Stimulated activated CD4-positive, alpha-beta T cell treated with anti-CD3 and anti-CD28 coated beads, Interleukin-4, amount 100 ng/mL, for 1 hour (primary cell): ENCODE measurements at regions not wholly inside any gene's neighbourhood (a gene's known extent, or its start where the extent isn't known, plus 50 kb on each side); places are given as distances from the start of the nearest gene placed in this dataset.
A peak's percentile ranks its signal among the peaks of the same experiment; 100 is the strongest.

ENCODE experiments used
- DNase-seq: peaks from one replicate; pipeline ENCODE4 v3.0.0-alpha.2; 2020

DNA sequence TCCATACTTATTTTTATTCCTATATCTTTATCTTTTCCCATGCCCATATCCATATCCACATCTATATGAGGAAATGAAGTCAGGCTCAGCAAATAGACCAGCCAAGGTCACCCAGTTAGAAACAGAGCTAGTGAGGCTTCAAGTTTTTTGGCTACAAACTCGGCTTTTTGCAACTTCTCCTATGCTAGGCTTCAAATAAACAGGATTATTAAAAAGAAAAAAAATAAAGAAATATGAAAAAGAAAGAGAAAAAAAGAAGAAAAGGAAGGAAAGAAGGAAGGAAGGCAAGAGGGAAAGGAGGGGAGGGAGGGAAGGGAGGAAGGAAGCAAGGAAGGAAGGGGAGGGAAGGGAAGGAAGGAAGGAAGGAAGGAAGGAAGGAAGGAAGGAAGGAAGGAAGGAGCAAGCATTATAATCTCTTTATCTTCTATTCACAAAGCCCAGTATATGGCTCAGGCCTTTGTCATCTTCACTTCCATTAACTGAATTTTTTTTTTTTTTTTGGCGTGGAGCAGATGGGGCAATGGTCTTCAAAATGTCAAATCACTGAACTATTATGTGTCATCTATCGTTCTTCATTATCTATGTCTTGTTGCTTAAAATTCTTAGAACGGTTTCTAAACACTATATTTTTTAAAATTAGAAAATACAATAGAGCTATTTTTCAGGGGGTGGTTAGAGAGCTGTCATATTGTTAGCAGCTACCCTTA, 418.2 kb downstream of the VRK1 start:
- DNase-seq: no peak

- DNase-seq: no peak
These were observed 420.1 kb downstream of the VRK1 start for GRCh38 chr14:97217111-97217885.

GRCh38 chr14:97218274-97218673, 421.1 kb downstream of the VRK1 start:
- no peak for DNase-seq

GRCh38 chr14:97218691-97219430, 421.7 kb downstream of the VRK1 start:
- DNase-seq: peak; percentile 34

DNA sequence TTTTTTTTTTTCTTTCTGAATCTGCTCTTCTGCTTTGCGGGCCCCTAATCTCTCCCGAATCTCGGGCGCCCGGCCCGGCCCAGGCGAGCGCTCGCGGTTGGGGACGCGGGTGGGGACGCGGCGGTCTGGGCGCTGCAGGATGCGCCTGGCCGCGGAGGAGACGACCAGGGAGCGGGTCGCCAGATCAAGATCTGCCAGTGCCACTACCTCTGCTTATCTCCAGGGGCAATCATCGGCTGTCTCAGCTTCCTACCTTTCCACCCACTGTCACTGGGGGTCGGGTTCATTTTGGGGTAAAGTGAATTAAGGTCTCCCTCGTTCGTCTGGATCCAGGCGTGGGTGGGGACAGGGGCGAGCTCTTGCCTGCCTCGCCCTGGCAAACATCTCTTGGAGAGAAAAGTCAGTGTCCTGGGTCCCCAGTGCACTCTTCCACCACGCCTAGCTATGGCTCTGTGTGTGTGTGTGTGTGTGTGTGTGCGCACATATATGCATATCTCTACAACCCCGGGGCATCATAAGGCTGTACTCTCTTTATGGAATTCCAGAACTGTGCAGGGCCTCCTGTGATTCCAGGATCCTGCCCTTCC, 422.3 kb downstream of the VRK1 start:
- peak; percentile 6 for DNase-seq

DNA sequence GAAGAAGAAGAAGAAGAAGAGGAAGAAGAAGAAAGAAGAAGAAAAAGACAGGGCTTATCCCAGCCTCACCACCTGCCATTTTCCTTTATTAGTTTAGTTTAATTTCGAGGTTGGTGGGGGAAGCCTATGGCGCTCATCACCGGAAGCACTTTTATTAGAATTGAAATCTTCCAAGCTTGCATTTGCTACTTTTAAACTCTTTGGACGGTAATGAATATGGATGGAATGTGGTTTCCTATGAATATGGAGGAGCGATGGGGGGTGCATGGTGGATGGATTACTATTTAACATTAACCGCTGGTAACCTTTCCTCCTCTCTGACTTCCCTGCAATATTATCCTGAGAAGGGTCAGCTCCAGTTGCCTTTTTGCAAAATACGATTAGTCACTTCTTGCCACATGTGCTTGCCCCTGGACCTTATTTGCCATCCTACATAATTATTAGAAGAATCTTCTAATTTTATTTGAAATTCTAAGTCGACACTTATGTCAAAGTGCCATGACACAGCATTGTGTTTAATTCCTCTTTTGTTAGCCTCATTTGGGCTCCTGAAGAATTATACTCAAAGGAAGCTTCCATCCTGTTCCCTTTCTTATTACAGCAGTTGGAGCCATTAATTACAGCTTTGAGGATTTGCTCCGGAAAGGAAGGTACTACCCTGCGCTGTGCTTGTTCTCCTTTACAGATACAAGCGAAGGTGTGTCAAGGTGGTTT, 424.5 kb downstream of the VRK1 start:
- DNase-seq: no peak

GRCh38 chr14:97224016-97224415, 426.8 kb downstream of the VRK1 start:
- no peak for DNase-seq

DNA sequence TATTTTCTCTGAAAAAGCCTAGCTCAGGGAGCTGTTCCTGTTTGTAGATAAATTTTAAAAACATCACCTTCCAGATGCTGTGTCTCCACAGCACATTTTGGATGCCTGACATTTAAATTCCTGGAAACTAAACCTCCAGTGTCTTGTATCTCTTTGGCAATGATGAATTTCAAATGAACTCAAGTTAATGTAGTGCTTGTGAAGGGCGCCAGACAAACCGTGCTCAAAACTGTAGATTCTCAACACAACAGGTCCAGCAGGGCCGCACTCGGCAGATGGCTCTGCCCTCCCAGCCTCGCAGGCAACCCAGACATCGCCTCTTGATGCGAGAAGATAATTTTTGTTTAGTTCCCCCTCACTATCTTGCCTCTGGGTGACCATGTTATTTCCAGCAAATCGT, 432.9 kb downstream of the VRK1 start:
- DNase-seq: no peak

- DNase-seq: no peak
These were observed 436.3 kb downstream of the VRK1 start for GRCh38 chr14:97233319-97233985.

DNA sequence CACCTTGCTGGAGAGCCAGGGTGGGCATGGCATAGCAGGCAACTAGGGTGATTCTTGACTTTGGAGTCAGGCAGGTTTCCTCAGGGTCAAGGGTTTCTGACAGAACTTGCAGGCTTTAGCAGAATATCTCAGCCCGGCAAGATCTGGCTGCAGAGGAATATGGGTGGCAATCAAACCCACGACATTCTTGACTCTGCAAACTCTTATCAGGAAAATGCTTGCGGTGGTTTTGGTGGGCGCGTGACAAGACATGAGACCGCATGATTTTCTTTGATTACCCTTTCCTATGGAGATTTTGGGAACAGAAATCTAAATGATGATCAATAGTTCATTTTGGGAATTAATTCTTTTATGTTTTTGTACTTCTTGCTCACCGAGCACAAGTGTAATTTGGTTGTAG, 449.5 kb downstream of the VRK1 start:
- no peak for DNase-seq

GRCh38 chr14:97248973-97249372, 451.8 kb downstream of the VRK1 start:
- DNase-seq: no peak

DNA sequence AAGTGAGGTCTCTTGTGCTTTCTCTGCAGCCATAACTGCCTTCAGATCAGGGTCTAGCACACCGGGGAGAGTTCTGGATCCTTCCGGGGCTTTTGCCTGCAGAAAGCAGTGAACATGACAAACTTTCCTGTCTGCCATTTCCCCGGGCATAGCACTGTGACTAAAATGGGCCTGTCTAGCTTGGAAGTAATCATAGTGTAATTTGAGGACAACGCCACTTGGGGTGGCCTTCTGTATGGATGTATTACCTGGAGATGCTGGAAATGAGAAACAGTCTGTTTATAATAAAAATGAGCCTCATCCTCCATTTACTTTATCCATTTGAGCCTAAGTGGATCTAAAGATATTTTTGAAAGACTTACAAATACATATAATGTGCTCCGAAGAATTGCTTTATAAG, 453.7 kb downstream of the VRK1 start:
- DNase-seq: no peak

- DNase-seq: no peak
These were observed 454.4 kb downstream of the VRK1 start for GRCh38 chr14:97251491-97252155.

- DNase-seq: no peak
These were observed 456.6 kb downstream of the VRK1 start for GRCh38 chr14:97253756-97254155.

GRCh38 chr14:97262336-97262735, 465.2 kb downstream of the VRK1 start:
- no peak for DNase-seq

- DNase-seq: no peak
These were observed 467.5 kb downstream of the VRK1 start for GRCh38 chr14:97264516-97265230.

DNA sequence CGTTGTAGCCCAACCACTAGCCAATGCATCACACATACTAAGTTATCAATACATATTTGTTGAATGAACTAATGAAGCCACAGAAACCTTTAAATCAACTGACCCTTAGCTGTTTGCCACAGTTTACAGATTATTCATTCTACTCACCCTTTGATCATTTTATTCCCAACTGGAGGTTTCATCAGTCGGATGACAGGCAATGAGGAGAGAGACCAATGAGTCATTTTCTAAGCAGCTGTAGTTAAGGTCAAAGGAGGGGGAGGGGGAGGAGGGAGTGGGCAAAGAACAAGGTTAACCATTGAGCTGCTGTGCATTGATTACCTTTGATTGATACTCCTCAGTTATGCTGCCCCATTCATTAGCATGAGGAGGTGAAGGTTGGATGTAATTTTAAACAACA, 469.5 kb downstream of the VRK1 start:
- no peak for DNase-seq

GRCh38 chr14:97267509-97267908, 470.3 kb downstream of the VRK1 start:
- DNase-seq: no peak

DNA sequence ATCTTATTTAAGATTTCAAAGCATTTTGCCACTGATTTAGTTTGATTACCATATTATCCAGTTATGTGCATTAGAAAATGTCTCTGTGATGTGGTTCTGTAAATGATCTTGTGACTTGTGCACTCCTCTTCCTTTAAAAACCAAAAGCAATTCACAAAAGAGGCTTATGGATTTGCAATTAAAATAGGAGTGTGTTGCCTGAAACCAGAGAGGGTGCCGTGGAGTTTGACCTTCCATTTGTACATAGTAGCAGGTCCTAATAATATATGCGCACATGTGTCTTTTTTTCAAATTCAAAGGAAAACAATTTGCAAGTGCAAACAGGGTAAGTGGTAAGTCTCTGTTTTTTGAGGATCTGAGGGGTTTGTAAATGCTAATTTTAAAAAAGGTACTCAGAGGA, 470.9 kb downstream of the VRK1 start:
- DNase-seq: no peak

- no peak for DNase-seq
These were observed 473.1 kb downstream of the VRK1 start for GRCh38 chr14:97270308-97270707.

DNA sequence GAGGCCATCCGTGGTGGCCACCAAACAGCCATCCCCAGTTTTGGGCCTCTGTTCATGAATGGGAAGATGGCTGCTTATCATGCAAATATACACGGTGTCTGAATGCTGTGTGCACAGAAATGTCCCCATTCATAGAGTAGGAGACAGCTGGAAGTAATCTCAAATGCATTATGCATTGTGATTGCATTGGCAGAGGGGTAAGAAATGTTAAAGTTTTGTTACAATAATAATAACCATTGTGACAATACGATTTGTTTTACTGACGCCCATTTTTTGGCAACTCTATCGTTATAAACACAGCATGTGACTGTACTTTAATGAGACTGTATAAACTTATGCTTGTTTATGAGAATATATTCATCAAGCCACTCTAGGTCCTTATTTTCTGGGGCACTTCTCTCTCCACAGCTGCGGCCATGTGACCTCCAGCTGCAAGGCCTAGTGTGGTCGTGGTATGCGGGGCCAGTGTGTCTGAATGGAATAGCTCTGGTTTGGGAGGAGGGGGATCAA, 474.3 kb downstream of the VRK1 start:
- no peak for DNase-seq
